Neural progenitor cell (in vitro differentiated cells): ENCODE measurements at regions not wholly inside any gene's neighbourhood (a gene's known extent, or its start where the extent isn't known, plus 50 kb on each side); places are given as distances from the start of the nearest gene placed in this dataset.

Source experiments
- EZH2 ChIP-seq: fragments of 200-600 bp; sonication (generic); IDR thresholded peaks from 2 replicates; pipeline ENCODE4 v1.6.1; 2017; ENCODE audit warnings: antibody characterized with exemption, mild to moderate bottlenecking, moderate library complexity
- EZH2phosphoT487 ChIP-seq: fragments of 200-600 bp; sonication (generic); IDR thresholded peaks from 2 replicates; pipeline ENCODE4 v1.6.1; 2017; ENCODE audit warnings: antibody characterized with exemption
- TF ChIP-seq, protein P1 (sequence below): fragments of 200-600 bp; sonication (generic); IDR thresholded peaks from 2 replicates; pipeline ENCODE4 v1.5.1; 2017; ENCODE audit warnings: antibody characterized with exemption, mild to moderate bottlenecking

- TF ChIP-seq, protein P1, sequence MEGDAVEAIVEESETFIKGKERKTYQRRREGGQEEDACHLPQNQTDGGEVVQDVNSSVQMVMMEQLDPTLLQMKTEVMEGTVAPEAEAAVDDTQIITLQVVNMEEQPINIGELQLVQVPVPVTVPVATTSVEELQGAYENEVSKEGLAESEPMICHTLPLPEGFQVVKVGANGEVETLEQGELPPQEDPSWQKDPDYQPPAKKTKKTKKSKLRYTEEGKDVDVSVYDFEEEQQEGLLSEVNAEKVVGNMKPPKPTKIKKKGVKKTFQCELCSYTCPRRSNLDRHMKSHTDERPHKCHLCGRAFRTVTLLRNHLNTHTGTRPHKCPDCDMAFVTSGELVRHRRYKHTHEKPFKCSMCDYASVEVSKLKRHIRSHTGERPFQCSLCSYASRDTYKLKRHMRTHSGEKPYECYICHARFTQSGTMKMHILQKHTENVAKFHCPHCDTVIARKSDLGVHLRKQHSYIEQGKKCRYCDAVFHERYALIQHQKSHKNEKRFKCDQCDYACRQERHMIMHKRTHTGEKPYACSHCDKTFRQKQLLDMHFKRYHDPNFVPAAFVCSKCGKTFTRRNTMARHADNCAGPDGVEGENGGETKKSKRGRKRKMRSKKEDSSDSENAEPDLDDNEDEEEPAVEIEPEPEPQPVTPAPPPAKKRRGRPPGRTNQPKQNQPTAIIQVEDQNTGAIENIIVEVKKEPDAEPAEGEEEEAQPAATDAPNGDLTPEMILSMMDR, result no peak
- TF ChIP-seq EZH2 (no peak), EZH2phosphoT487 (no peak)
These were observed 302.4 kb downstream of the MAT2B start for GRCh38 chr5:163807781-163808180.
